GM19239 (cell line): ENCODE measurements at regions not wholly inside any gene's neighbourhood (a gene's known extent, or its start where the extent isn't known, plus 50 kb on each side); places are given as distances from the start of the nearest gene placed in this dataset.

Experiments used
- DNase-seq: peaks from one replicate; pipeline ENCODE4 v3.0.0; 2011; ENCODE audit warnings: low spot score; ENCODE audit not compliant: insufficient read length
- FAIRE-seq: peaks from 2 replicates; lab custom pipeline; 2011; peaks lifted over from hg19 to GRCh38; lab: Jason Lieb, UNC

DNA sequence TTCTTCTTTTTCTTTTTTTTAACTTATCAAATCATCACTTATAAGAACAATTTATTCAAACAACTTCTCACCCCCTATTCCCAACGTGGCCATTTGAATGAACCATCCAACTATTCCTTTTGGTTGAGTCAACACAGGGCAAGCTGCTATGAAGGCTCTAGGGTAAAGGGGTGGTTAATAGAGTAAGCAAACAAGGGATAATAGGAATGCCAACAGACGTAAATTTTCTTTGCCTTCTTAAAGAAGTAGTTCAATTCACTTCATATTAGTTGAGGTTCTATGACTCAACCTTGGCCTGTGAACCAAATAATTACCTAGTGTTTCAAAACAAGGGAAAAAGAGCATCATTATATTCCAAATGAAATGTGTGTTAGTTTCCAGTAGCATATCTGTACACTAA, 1383.8 kb upstream of the SLC10A2 start:
- FAIRE-seq (no peak), DNase-seq (no peak)

DNA sequence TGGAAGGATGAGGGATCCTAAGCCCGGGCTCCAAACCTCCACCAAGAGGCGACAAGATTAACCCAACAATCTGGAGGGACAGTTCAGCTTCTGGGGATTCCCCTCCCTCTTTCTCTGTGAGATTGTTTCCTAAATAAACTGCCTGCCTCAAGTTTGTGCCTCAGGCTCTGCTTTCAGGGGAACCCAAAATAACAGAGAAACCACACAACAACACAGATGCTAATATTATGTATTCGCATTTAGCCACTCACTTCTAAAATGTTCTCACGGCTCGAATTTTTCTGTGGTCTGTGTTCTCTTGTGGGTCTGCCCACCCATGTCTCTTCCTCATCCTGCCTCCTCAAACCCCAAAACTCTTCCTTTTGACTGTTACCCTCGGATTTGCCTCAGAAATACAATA, 1381.1 kb upstream of the SLC10A2 start:
- no peak for DNase-seq
- FAIRE-seq: no peak

DNA sequence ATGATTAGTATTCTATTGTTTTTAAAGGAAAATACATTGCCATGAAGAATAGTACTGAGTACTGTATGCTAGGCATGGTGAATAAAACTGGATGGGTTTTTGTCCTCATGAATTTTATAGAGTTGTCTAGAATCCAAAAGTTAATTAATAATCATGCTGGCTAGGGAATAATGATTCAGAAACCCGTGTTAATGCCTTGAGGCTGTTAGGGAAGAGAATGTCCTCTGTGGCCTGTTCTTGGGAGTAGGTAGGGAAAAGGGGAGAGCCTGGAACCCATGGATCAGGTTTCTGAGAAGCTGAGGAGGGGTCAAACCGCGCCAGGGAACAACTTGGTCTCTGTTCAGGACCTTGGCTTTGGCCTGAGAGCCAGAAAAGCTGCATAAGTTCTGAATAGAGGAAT, 1376.3 kb upstream of the SLC10A2 start:
- FAIRE-seq (no peak), DNase-seq (no peak)

- DNase-seq (no peak), FAIRE-seq (no peak)
These were observed 1370.3 kb upstream of the SLC10A2 start for GRCh38 chr13:104436555-104436954.

GRCh38 chr13:104431895-104432294, 1365.7 kb upstream of the SLC10A2 start:
- FAIRE-seq (no peak), DNase-seq (no peak)

GRCh38 chr13:104426435-104426834, 1360.2 kb upstream of the SLC10A2 start:
- DNase-seq (no peak), FAIRE-seq (no peak)

DNA sequence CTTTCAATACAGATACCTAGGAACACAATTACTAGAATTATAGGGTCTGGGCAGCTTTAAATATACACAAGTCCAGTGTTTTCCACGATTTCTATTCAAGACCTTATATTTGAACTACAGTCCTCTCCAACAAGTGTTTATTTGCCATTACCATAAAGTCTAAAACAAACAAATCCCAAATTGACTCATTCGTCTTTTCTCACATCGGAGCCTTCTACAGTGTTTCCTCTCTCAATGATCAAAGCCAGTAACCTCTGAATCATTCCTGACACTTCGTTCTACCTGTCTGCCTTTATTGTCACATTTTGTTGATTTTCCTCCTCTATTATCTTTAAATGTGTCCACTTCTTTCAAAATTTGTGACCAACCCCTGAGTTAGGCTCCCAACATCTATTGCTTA, 1356.5 kb upstream of the SLC10A2 start:
- DNase-seq: no peak
- no peak for FAIRE-seq

GRCh38 chr13:104416973-104417372, 1350.8 kb upstream of the SLC10A2 start:
- FAIRE-seq: no peak

GRCh38 chr13:104414771-104415170, 1348.6 kb upstream of the SLC10A2 start:
- FAIRE-seq: no peak
- DNase-seq: no peak

More at GRCh38 chr13:104416973-104417372, 1350.8 kb upstream of the SLC10A2 start:
- no peak for DNase-seq

DNA sequence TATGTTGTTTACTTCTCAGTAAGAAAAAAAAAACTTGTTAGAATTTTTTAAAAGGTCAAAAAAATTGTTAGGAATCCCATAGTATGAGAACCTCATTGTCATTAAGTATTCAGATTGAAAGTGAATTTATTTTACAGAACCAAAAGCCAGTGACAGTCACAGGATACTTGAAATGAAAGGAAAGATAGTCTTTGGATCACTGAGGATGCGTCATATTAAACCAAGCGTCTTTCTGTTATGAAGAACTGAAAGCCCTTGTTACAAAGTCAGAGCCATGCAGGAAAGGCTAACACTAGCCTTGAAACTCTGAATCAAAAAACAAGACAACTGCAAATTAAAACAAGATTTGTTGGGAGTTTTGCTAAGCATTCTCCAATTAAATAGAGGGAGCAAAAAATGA, 1348.0 kb upstream of the SLC10A2 start:
- no peak for DNase-seq
- no peak for FAIRE-seq

GRCh38 chr13:104411141-104411765, 1345.0 kb upstream of the SLC10A2 start:
- no peak for DNase-seq
- no peak for FAIRE-seq

DNA sequence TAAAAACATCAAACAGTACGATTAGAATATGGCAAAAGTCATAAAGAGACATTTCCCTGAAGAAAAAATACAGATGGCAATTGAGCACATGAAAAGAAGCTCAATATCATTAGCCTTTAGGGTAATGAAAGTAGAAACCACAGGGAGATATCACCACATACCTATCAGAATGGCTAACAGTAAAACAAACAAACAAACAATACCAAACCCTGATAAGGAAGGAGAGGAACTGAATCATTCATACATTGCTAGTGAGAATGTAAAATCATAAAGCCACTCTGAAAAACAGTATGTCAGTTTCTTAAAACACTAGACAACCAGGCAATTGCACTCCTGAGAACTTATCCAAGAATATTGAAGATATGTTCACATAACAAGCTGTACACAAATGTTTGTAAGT, 1342.5 kb upstream of the SLC10A2 start:
- DNase-seq (no peak), FAIRE-seq (no peak)

DNA sequence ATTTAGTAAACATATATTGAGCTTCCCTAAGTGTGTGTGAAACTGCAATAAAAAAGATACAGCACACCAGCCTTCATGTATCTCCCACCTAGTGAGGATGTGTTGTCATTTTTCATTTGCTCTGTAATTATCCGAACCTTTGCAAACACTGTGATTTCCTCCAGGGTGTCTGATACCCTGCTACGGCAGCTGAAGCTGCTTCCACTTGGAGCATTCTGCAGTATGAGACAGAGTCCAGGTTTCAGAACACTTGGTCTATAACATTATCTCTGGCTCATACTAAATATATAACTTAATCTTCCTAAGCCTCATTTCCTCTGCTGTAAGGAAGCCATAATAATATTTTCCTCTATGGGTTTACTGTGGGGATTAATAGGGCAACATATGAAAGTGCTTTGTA, 1338.1 kb upstream of the SLC10A2 start:
- FAIRE-seq (no peak), DNase-seq (no peak)

DNA sequence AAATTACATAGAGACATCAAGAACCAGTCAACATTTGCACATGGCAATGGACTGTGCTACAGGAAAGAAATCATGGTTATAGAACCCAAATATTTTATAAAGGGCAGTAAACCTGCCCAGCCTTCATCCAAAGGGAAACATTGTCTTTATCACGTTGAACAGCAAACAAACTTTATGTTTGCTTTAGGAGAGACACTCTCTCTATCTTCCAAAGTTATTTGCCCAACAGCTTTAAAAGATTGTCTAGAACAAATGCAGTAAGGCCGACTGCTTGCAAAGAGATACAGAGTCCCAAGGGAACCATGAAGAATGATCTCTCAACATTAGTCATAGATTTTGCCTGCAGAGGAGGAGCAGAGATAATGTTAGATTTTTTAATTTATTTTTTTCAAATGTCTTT, 1323.5 kb upstream of the SLC10A2 start:
- FAIRE-seq (no peak), DNase-seq (no peak)

DNA sequence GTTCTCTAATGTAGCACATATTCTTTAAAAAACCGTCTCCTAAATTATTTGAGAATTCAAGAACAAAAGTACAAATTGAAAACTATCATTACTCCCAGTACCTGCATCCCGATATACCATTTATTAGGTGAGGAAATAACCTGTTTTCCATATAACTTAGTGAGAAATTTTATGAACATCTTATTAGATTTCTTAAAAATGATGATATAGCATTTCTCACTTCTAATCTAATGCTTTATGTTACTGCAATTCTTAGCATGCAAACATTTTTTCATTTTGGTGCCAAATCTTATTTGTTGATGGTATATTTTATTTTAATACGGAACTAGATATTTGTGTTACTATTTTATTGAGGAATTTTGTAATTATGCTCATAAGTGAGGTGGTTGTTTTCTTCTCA, 1321.3 kb upstream of the SLC10A2 start:
- FAIRE-seq: no peak
- DNase-seq: no peak

GRCh38 chr13:104385404-104385803, 1319.2 kb upstream of the SLC10A2 start:
- FAIRE-seq: no peak
- no peak for DNase-seq

GRCh38 chr13:104382951-104383350, 1316.7 kb upstream of the SLC10A2 start:
- DNase-seq (no peak), FAIRE-seq (no peak)

GRCh38 chr13:104376588-104376987, 1310.4 kb upstream of the SLC10A2 start:
- FAIRE-seq: no peak
- DNase-seq: no peak

GRCh38 chr13:104375614-104376013, 1309.4 kb upstream of the SLC10A2 start:
- FAIRE-seq (no peak), DNase-seq (no peak)

GRCh38 chr13:104372095-104372655, 1306.0 kb upstream of the SLC10A2 start:
- no peak for DNase-seq
- FAIRE-seq: no peak

DNA sequence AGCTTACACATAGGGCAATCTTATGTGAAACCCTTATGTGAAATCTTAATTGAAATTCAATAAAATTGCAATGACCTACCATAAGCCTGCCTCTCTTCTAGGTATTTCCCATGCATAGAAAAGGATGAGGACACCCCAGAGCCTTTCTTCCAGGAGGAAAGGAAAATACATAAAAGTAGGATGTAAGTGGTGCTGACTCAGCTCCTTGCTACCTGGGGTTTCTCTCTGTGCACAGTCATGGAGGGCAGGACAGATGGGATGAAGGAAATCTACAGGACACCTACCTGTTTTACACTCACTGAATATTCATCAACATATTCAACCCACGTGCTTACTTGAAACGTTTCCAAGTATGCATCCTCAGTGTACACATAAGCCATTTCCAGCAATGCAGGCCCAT, 1299.2 kb upstream of the SLC10A2 start:
- FAIRE-seq (no peak), DNase-seq (no peak)

DNA sequence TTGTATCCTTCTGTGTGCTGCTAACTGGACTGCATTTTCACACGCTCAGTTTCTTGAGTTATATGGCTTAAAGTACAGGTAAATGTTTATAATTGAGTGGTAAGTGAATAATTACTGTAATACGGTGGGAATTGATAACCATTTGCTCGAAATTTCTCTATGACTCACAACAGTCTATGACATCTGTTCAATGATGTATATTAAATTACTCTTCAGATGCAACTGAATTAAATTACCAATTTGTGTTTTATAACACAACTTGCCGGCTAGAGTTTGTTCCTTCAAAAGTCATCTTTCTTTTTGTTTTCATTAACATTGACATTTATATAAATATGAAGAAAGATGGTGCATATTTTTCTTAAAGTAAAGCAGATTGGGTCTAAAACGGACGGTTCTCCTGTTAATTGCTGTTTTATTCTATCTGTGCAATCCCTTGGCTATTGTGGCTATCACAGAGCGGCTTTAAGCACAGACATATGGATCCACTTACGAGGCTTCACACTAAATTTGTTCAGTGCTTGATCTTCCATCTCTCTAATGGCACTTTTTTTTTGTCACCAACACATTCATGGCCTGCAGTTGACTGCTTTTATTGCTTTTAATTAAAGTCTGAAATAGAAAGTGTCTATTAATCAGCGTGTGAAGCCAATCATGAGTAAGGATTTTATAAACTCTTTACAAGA, 1291.6 kb upstream of the SLC10A2 start:
- FAIRE-seq: no peak

More for the DNA sequence above, 1291.6 kb upstream of the SLC10A2 start:
- DNase-seq: no peak
